BLaER1 (cell line): ENCODE measurements at regions not wholly inside any gene's neighbourhood (a gene's known extent, or its start where the extent isn't known, plus 50 kb on each side); places are given as distances from the start of the nearest gene placed in this dataset.

ENCODE experiments used
- H3K27ac ChIP-seq: shearing (Covaris generic); formaldehyde crosslinking; 2 replicates; pipeline ENCODE4 v1.8.1; 2022
- H3K27me3 ChIP-seq: shearing (Covaris generic); formaldehyde crosslinking; 2 replicates; pipeline ENCODE4 v1.8.1; 2022
- H3K36me3 ChIP-seq: shearing (Covaris generic); formaldehyde crosslinking; 2 replicates; pipeline ENCODE4 v1.8.1; 2022
- H3K4me1 ChIP-seq: shearing (Covaris generic); formaldehyde crosslinking; 2 replicates; pipeline ENCODE4 v1.8.1; 2022
- H3K4me2 ChIP-seq: shearing (Covaris generic); formaldehyde crosslinking; 2 replicates; pipeline ENCODE4 v1.8.1; 2022
- H3K4me3 ChIP-seq: shearing (Covaris generic); formaldehyde crosslinking; 2 replicates; pipeline ENCODE4 v1.8.1; 2022
- H3K9ac ChIP-seq: shearing (Covaris generic); formaldehyde crosslinking; 2 replicates; pipeline ENCODE4 v1.8.1; 2022
- H3K9me3 ChIP-seq: shearing (Covaris generic); formaldehyde crosslinking; 2 replicates; pipeline ENCODE4 v1.8.1; 2022
- H4K20me1 ChIP-seq: shearing (Covaris generic); formaldehyde crosslinking; 2 replicates; pipeline ENCODE4 v1.8.1; 2022
- Cebpa-rat ChIP-seq: shearing (Covaris generic); IDR thresholded peaks from 2 replicates; pipeline ENCODE4 v1.8.1; 2022

GRCh38 chrX:10033375-10034007 lies 66.3 kb downstream of the CLDN34 start:
- H3K4me1 ChIP-seq = peaks cover 21% of the 10 kb centered on the region
- no peaks in the 10 kb centered on the region for H3K27me3 ChIP-seq
- no peak overlapping the region for H3K4me3 ChIP-seq
- TF ChIP-seq Cebpa-rat = no peak
- H3K27ac ChIP-seq = no peak overlapping the region
- no peak overlapping the region for H3K9ac ChIP-seq
- H3K36me3 ChIP-seq = no peaks in the 10 kb centered on the region
- H3K4me2 ChIP-seq = no peak overlapping the region
- H4K20me1 ChIP-seq = peaks cover 12% of the 10 kb centered on the region; the same call in 1 of the 2 replicates
- H3K9me3 ChIP-seq = no peaks in the 10 kb centered on the region; the same call in 1 of the 2 replicates

DNA sequence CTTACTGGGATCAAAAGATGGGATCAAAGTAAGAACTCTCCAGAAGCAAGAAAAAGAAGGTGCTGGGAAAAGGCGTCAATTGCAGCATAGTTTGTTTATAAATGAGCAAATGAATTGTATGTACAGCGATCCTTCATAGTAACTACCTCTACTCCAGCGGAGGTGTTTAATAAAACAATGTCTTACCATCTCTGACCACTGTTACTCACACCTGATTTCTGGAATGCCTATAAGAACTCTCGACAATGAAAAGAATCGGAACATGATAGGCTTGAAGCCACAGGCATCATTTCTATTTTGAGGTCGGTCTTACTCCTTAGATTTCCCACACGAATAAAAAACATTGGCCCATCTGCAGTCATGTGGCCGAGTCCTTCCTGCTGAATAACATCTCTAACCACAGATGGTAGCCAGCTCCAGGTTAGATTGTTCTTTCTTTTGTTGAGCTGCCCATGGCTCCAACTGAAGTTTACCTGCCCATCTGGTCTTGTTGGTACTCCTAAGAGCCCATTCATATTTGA lies 67.6 kb downstream of the CLDN34 start:
- Histone ChIP-seq H3K9me3 (no peaks in the 10 kb centered on the region; the same call in 1 of the 2 replicates), H3K9ac (no peak overlapping the region), H3K4me3 (no peak overlapping the region), H4K20me1 (peaks cover 12% of the 10 kb centered on the region; the same call in 1 of the 2 replicates), H3K27me3 (no peaks in the 10 kb centered on the region), H3K4me2 (no peak overlapping the region), H3K4me1 (peaks cover 21% of the 10 kb centered on the region), H3K36me3 (no peaks in the 10 kb centered on the region), H3K27ac (no peak overlapping the region)
- TF ChIP-seq Cebpa-rat = no peak

DNA sequence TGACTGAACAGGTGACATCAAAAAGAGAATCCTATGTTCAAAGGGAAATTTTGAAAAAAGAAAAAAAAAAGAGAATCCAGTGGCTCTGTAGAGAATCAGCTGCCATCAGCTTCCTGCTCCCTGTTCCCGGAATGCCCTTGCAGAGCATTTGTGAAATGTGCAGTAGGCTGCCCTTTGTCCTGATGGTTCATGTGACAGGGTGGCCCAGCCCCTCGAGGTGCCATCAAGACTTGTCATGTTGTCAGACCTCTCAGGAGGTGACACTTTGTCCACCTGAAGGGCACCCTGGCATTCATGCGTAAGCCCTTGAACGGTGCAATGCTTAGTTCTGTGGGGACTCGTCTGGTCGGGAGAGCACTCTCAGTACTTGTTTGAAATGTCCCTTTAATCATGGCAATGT lies 71.4 kb downstream of the CLDN34 start:
- no peak overlapping the region for H3K4me3 ChIP-seq
- no peaks in the 10 kb centered on the region; the same call in 1 of the 2 replicates for H3K9me3 ChIP-seq
- no peaks in the 10 kb centered on the region for H3K36me3 ChIP-seq
- H3K4me2 ChIP-seq = no peak overlapping the region
- no peaks in the 10 kb centered on the region for H3K27me3 ChIP-seq
- H3K27ac ChIP-seq = no peak overlapping the region
- H3K4me1 ChIP-seq = peaks cover 27% of the 10 kb centered on the region
- no peak for TF ChIP-seq Cebpa-rat
- H3K9ac ChIP-seq = no peak overlapping the region
- no peaks in the 10 kb centered on the region for H4K20me1 ChIP-seq

GRCh38 chrX:10039821-10040793 lies 72.9 kb downstream of the CLDN34 start:
- no peaks in the 10 kb centered on the region; the same call in 1 of the 2 replicates for H3K9me3 ChIP-seq
- no peaks in the 10 kb centered on the region for H3K36me3 ChIP-seq
- H3K4me1 ChIP-seq = peaks cover 31% of the 10 kb centered on the region
- H4K20me1 ChIP-seq = no peaks in the 10 kb centered on the region
- H3K27me3 ChIP-seq = no peaks in the 10 kb centered on the region
- no peak overlapping the region for H3K4me3 ChIP-seq
- no peak overlapping the region for H3K27ac ChIP-seq
- H3K4me2 ChIP-seq = no peak overlapping the region
- TF ChIP-seq Cebpa-rat = no peak
- H3K9ac ChIP-seq = no peak overlapping the region

DNA sequence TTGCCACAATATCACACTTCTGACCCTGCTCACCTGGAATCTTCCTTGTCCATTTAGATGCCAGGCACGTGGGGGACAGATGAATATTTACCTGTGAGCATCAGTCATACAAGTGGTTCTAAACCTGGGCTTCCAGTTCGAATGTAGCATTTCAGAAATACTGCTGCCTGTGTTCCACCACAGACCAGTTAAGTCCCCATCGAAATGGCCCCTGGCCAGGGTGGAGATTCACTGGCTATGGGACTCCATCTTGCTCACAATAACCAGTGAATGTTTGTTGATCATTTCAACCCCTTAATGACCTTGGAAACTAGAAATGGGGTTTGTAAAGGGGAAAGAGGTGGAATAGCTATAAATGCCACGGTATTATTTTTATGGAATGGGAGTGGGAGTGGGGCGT lies 73.8 kb downstream of the CLDN34 start:
- Histone ChIP-seq H3K9ac (no peak overlapping the region), H4K20me1 (no peaks in the 10 kb centered on the region), H3K4me2 (no peak overlapping the region), H3K4me3 (no peak overlapping the region), H3K36me3 (no peaks in the 10 kb centered on the region), H3K9me3 (no peaks in the 10 kb centered on the region; the same call in 1 of the 2 replicates), H3K27ac (no peak overlapping the region), H3K27me3 (no peaks in the 10 kb centered on the region), H3K4me1 (peaks cover 30% of the 10 kb centered on the region)
- TF ChIP-seq Cebpa-rat = no peak

GRCh38 chrX:10041383-10041782 lies 74.2 kb downstream of the CLDN34 start:
- H3K9me3 ChIP-seq = no peaks in the 10 kb centered on the region; the same call in 1 of the 2 replicates
- H3K9ac ChIP-seq = no peak overlapping the region
- no peak overlapping the region for H3K4me3 ChIP-seq
- H3K27ac ChIP-seq = no peak overlapping the region; the same call in 1 of the 2 replicates
- no peaks in the 10 kb centered on the region for H3K36me3 ChIP-seq
- H3K4me2 ChIP-seq = peak overlapping the region; percentile 60
- TF ChIP-seq Cebpa-rat = no peak
- H4K20me1 ChIP-seq = no peaks in the 10 kb centered on the region
- peaks cover 30% of the 10 kb centered on the region for H3K4me1 ChIP-seq
- H3K27me3 ChIP-seq = no peaks in the 10 kb centered on the region

GRCh38 chrX:10042055-10042454 lies 74.9 kb downstream of the CLDN34 start:
- H3K4me2 ChIP-seq = peak overlapping the region; percentile 60
- 0 out of 2 replicates have a peak, but pooled peaks cover 3% of the 10 kb centered on the region for H4K20me1 ChIP-seq
- no peaks in the 10 kb centered on the region for H3K9me3 ChIP-seq
- no peak overlapping the region; the same call in 1 of the 2 replicates for H3K9ac ChIP-seq
- peaks cover 30% of the 10 kb centered on the region for H3K4me1 ChIP-seq
- no peaks in the 10 kb centered on the region for H3K27me3 ChIP-seq
- H3K27ac ChIP-seq = no peak overlapping the region; the same call in 1 of the 2 replicates
- H3K36me3 ChIP-seq = no peaks in the 10 kb centered on the region
- no peak overlapping the region for H3K4me3 ChIP-seq
- TF ChIP-seq Cebpa-rat = no peak

DNA sequence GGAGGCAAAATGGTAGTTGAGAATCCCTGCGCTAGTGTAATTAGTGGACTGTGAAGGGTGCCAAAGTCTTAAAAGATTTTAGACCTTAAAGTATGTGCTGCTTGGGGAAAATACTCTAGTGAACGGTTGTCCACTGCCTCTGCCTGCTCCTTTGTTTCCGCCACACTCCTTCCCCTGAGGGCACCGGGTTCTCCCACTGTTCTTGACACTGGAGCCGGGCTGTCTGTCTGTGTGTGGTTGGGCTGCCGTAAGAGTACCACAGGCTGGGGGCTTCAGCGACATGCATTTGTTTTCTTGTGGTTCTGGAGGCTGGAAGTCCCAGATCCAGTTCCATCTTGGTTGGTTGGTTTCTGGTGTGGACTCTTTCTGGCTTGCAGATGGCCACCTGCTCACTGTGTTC lies 76.2 kb downstream of the CLDN34 start:
- peak overlapping the region; percentile 60 for H3K4me2 ChIP-seq
- H3K27me3 ChIP-seq = no peaks in the 10 kb centered on the region
- TF ChIP-seq Cebpa-rat = no peak
- H3K4me3 ChIP-seq = no peak overlapping the region
- H3K27ac ChIP-seq = no peak overlapping the region; the same call in 1 of the 2 replicates
- no peaks in the 10 kb centered on the region for H3K9me3 ChIP-seq
- no peaks in the 10 kb centered on the region for H3K36me3 ChIP-seq
- 0 out of 2 replicates have a peak, but pooled peaks cover 5% of the 10 kb centered on the region for H4K20me1 ChIP-seq
- H3K9ac ChIP-seq = no peak overlapping the region; the same call in 1 of the 2 replicates
- H3K4me1 ChIP-seq = peaks cover 30% of the 10 kb centered on the region

DNA sequence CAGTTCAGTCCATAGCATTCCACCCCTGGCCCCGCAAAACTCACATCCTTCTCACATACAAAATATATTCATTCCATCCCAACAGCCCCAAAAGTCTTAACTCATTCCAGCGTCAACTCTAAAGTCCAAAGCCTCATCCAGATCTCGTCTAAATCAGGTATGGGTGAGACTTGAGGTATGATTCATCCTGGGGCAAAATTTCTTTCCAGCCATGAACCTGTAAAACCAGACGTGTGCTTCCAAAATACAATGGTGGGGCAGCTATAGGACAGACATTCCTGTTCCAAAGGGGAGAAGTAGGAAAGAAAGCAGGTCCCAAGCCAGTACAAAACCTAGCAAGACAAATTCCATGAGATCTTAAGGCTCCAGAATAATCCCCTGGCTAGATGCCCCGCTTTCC lies 76.9 kb downstream of the CLDN34 start:
- H3K27me3 ChIP-seq = no peaks in the 10 kb centered on the region
- H3K4me2 ChIP-seq = peak overlapping the region; percentile 60
- H3K27ac ChIP-seq = no peak overlapping the region
- no peak for TF ChIP-seq Cebpa-rat
- peaks cover 30% of the 10 kb centered on the region for H3K4me1 ChIP-seq
- H3K9ac ChIP-seq = no peak overlapping the region
- H4K20me1 ChIP-seq = 0 out of 2 replicates have a peak, but pooled peaks cover 5% of the 10 kb centered on the region
- H3K36me3 ChIP-seq = no peaks in the 10 kb centered on the region
- no peak overlapping the region for H3K4me3 ChIP-seq
- H3K9me3 ChIP-seq = no peaks in the 10 kb centered on the region
